ENCODE measurements at regions not wholly inside any gene's neighbourhood (a gene's known extent, or its start where the extent isn't known, plus 50 kb on each side); places are given as distances from the start of the nearest gene placed in this dataset.
A peak's percentile ranks its signal among the peaks of the same experiment; 100 is the strongest.

DNA sequence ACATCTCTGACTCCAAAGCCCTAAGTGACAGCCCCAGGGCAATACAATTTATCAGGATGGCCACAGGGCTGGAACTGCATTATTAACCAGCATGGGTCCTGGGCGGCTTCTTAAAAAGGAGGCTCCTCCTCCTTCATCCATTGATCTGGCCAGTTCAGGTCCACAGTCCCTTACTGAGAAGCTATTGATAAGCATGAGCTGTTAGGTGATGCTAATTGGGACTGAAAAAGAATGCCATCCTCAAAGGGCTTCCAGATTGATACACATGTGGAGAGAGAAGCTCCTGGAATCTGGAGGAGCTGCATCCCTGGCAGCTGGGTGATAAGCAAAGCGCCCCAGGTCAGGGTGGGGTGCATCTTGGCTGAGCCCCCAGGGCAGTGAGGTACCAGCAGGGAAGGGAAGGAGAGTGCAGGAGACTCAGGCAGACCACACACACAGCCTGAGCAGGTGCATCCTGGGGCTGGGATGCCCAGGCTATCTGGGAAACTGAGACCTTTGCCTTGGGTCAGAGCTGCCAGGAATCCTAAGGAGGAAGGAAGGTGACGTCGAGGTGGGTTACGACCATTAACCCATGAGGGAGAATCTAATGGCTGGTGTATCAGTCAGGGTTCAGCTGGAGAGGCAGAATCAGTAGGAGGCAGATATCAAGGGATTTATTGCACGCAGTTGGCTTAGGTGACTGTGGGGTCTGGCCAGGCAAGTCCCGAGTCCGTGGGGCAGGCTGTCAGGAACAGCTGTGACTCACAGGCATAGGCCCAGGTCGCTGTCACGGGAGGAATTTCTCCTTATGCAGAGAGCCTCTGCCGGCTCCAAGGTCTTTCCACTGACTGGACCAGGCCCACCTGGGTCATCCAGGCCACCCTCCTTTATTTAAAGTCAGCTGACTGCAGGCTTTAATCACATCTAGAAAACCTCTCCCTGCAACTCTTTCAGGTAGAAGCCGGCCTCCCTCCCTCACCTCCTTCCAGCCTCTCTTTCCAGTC lies 261.2 kb downstream of the BMP7 start:
- TF ChIP-seq EP300 (IDR thresholded peaks at IDR 0.05; ENCODE audit: low read depth) = no peak
- TF ChIP-seq, protein P1, sequence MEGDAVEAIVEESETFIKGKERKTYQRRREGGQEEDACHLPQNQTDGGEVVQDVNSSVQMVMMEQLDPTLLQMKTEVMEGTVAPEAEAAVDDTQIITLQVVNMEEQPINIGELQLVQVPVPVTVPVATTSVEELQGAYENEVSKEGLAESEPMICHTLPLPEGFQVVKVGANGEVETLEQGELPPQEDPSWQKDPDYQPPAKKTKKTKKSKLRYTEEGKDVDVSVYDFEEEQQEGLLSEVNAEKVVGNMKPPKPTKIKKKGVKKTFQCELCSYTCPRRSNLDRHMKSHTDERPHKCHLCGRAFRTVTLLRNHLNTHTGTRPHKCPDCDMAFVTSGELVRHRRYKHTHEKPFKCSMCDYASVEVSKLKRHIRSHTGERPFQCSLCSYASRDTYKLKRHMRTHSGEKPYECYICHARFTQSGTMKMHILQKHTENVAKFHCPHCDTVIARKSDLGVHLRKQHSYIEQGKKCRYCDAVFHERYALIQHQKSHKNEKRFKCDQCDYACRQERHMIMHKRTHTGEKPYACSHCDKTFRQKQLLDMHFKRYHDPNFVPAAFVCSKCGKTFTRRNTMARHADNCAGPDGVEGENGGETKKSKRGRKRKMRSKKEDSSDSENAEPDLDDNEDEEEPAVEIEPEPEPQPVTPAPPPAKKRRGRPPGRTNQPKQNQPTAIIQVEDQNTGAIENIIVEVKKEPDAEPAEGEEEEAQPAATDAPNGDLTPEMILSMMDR (IDR thresholded peaks at IDR 0.05) = no peak
- no peak for TF ChIP-seq POLR2AphosphoS5 (IDR thresholded peaks at IDR 0.05)
- no peak for TF ChIP-seq POLR2A (IDR thresholded peaks at IDR 0.05)
- Histone ChIP-seq H3K27ac (no peak overlapping the region), H3K9me3 (no peaks in the 10 kb centered on the region), H3K4me1 (no peaks in the 10 kb centered on the region), H3K27me3 (peaks cover 26% of the 10 kb centered on the region), H3K36me3 (no peaks in the 10 kb centered on the region), H3K4me3 (no peak overlapping the region)
- intact Hi-C loops (cut with DNase I; ENCODE audit: low total_unique reads) = no loop called here
- DNase-seq = no peak
- in situ Hi-C loops (cut with MboI; ENCODE audit: low pct_ligation_motif_present in 1 of 4, low pct_unique_long_range_greater_than_20kb in 1 of 4, low sequenced_read_pairs in 3 of 4) = no loop called here
- 67 to 75% methylated on average over 1 to 12 of the region's 12 CpGs for WGBS, 2 donors (ENCODE audit: low coverage in 1 of 2)

DNA sequence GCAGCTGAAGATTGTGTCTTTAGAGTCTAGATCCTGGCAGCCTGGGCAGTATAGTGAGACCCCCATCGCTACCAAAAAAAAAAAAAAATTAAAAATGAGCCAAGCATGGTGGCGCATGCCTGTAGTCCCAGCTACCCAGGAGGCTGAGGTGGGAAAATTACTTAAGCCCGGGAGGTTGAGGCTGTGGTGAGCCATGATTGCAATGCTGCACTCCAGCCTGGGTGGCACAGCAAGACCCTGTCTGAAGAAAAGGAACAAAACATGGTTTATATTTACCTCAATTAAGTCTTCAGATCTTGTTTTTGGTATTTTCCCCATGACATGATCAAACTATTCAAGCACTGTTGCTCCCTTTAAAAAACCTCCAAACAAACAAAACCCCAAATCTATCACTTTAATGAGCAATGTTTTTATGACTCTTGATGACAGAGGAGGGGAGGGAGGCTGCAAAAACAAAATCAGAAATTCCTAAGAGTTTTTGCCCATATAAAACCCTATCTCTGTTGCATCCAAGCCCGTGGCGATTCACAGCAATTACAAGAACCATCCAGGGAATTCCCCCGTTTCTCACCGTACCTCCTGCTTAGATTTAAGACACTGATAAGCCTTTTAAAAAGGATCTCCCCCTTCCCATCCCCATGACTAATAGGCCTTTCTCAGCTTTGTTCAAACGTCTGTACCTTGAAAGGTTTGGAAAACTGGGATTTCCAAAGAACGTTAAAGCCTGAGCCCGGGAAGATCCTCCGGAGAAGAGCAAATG lies 259.9 kb downstream of the BMP7 start:
- TF ChIP-seq POLR2AphosphoS5 (IDR thresholded peaks at IDR 0.05) (no peak), EP300 (IDR thresholded peaks at IDR 0.05; ENCODE audit: low read depth) (no peak), POLR2A (IDR thresholded peaks at IDR 0.05) (no peak)
- TF ChIP-seq, protein P1 (IDR thresholded peaks at IDR 0.05) = no peak
- DNase-seq = no peak
- H3K27me3 ChIP-seq = peaks cover 36% of the 10 kb centered on the region
- no peaks in the 10 kb centered on the region for H3K9me3 ChIP-seq
- no peaks in the 10 kb centered on the region for H3K4me1 ChIP-seq
- H3K27ac ChIP-seq = no peak overlapping the region
- intact Hi-C loops (cut with DNase I; ENCODE audit: low total_unique reads) (no loop called here), in situ Hi-C loops (cut with MboI; ENCODE audit: low pct_ligation_motif_present in 1 of 4, low pct_unique_long_range_greater_than_20kb in 1 of 4, low sequenced_read_pairs in 3 of 4) (no loop called here)
- H3K36me3 ChIP-seq = no peaks in the 10 kb centered on the region
- 32 to 53% methylated on average over 7 to 11 of the region's 11 CpGs for WGBS, 2 donors (ENCODE audit: low coverage in 1 of 2)
- H3K4me3 ChIP-seq = no peak overlapping the region

DNA sequence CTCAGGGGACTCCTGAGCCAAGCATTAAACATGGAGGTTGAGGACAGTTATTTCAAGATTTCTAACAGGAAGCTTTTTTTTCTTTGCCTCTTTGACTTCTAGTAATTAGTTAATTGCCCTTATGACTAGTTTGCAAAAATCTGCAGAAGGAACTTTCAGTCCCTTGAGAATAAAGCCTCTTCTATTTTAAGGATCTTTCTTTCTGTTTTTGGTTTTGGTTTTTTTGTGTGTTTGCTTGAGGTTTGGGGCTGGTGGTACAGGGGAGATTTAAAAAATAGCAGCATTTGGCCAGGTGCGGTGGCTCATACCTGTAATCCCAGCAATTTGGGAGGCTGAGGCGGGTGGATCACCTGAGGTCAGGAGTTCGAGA lies 259.3 kb downstream of the BMP7 start:
- intact Hi-C loops (cut with DNase I; ENCODE audit: low total_unique reads) (no loop called here), in situ Hi-C loops (cut with MboI; ENCODE audit: low pct_ligation_motif_present in 1 of 4, low pct_unique_long_range_greater_than_20kb in 1 of 4, low sequenced_read_pairs in 3 of 4) (no loop called here)
- Histone ChIP-seq H3K27me3 (peaks cover 36% of the 10 kb centered on the region), H3K4me1 (no peaks in the 10 kb centered on the region), H3K36me3 (no peaks in the 10 kb centered on the region), H3K4me3 (no peak overlapping the region), H3K27ac (peak overlapping the region in 1 of 4 donors; percentile 48), H3K9me3 (no peaks in the 10 kb centered on the region)
- TF ChIP-seq POLR2AphosphoS5 (IDR thresholded peaks at IDR 0.05) = no peak
- TF ChIP-seq EP300 (IDR thresholded peaks at IDR 0.05; ENCODE audit: low read depth) = no peak
- no peak for TF ChIP-seq POLR2A (IDR thresholded peaks at IDR 0.05)
- TF ChIP-seq, protein P1 (IDR thresholded peaks at IDR 0.05) = no peak
- DNase-seq = no peak
- WGBS, 2 donors (ENCODE audit: low coverage in 1 of 2) = 80 to 85% methylated on average over 1 to 3 of the region's 3 CpGs

DNA sequence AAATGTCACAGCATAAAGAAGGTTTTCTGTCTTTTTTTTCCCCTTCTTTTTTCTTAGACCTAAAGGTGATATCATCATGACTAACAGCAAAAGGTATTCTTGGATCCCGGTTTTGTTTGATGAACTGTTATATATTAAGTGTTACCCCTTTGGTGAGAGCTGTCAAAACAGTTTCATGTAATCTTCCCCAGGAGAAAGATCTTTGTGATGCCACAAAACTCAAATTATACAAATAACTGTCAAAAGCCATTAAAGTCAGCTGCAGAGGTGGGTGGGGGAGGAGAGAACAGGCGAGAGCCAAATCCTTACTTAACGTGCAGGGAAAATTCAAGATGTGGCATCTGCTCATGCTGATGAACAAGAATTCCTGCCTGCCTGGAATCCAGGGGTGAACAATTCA lies 258.2 kb downstream of the BMP7 start:
- WGBS, 2 donors (ENCODE audit: low coverage in 1 of 2) = 13 to 30% methylated on average over 3 of the region's 3 CpGs
- intact Hi-C loops (cut with DNase I; ENCODE audit: low total_unique reads) = no loop called here

More for the DNA sequence above, 258.2 kb downstream of the BMP7 start:
- Histone ChIP-seq H3K9me3 (no peaks in the 10 kb centered on the region), H3K36me3 (no peaks in the 10 kb centered on the region), H3K4me3 (no peak overlapping the region), H3K4me1 (no peaks in the 10 kb centered on the region), H3K27me3 (peaks cover 45% of the 10 kb centered on the region), H3K27ac (peak overlapping the region in 1 of 4 donors; percentile 48)
- DNase-seq = no peak
- in situ Hi-C loops (cut with MboI; ENCODE audit: low pct_ligation_motif_present in 1 of 4, low pct_unique_long_range_greater_than_20kb in 1 of 4, low sequenced_read_pairs in 3 of 4) = no loop called here
- no peak for TF ChIP-seq EP300 (IDR thresholded peaks at IDR 0.05; ENCODE audit: low read depth)
- TF ChIP-seq, protein P1 (IDR thresholded peaks at IDR 0.05) = no peak
- TF ChIP-seq POLR2A (IDR thresholded peaks at IDR 0.05) = no peak
- no peak for TF ChIP-seq POLR2AphosphoS5 (IDR thresholded peaks at IDR 0.05)
